ENCODE measurements at regions not wholly inside any gene's neighbourhood (a gene's known extent, or its start where the extent isn't known, plus 50 kb on each side); places are given as distances from the start of the nearest gene placed in this dataset.

GRCh38 chr10:80945264-80945880, 407.7 kb downstream of the SH2D4B start:
- in situ Hi-C loops (cut with MboI; ENCODE audit: low sequenced_read_pairs in 4 of 4) = no loop called here
- Histone ChIP-seq H3K36me3 (no peaks in the 10 kb centered on the region), H3K4me1 (no peaks in the 10 kb centered on the region), H3K27me3 (no peaks in the 10 kb centered on the region), H3K27ac (no peak overlapping the region), H3K4me3 (no peak overlapping the region), H3K9me3 (no peaks in the 10 kb centered on the region)
- no peak for ATAC-seq
- DNase-seq = no peak
- TF ChIP-seq POLR2A (IDR thresholded peaks at IDR 0.05) = no peak
- no peak for TF ChIP-seq CTCF (IDR thresholded peaks at IDR 0.05 in 4 of 5, conservative IDR thresholded peaks at IDR 0.05 in 1 of 5)
- intact Hi-C loops (cut with DNase I; ENCODE audit: low total_unique reads) = no loop called here

GRCh38 chr10:80946073-80946472, 408.4 kb downstream of the SH2D4B start:
- Histone ChIP-seq H3K9me3 (no peaks in the 10 kb centered on the region), H3K36me3 (no peaks in the 10 kb centered on the region), H3K27me3 (no peaks in the 10 kb centered on the region), H3K4me3 (no peak overlapping the region), H3K27ac (no peak overlapping the region), H3K4me1 (no peaks in the 10 kb centered on the region)
- DNase-seq = no peak
- ATAC-seq = no peak
- TF ChIP-seq POLR2A (IDR thresholded peaks at IDR 0.05) = no peak
- TF ChIP-seq CTCF (IDR thresholded peaks at IDR 0.05 in 4 of 5, conservative IDR thresholded peaks at IDR 0.05 in 1 of 5) = no peak
- in situ Hi-C loops (cut with MboI; ENCODE audit: low sequenced_read_pairs in 4 of 4) (no loop called here), intact Hi-C loops (cut with DNase I; ENCODE audit: low total_unique reads) (no loop called here)

- Histone ChIP-seq H3K4me3 (no peak overlapping the region), H3K36me3 (no peaks in the 10 kb centered on the region), H3K9me3 (no peaks in the 10 kb centered on the region), H3K27me3 (no peaks in the 10 kb centered on the region), H3K4me1 (no peaks in the 10 kb centered on the region), H3K27ac (no peak overlapping the region)
- in situ Hi-C loops (cut with MboI; ENCODE audit: low sequenced_read_pairs in 4 of 4) (no loop called here), intact Hi-C loops (cut with DNase I; ENCODE audit: low total_unique reads) (no loop called here)
- no peak for DNase-seq
- no peak for ATAC-seq
- TF ChIP-seq POLR2A (IDR thresholded peaks at IDR 0.05) (no peak), CTCF (IDR thresholded peaks at IDR 0.05 in 4 of 5, conservative IDR thresholded peaks at IDR 0.05 in 1 of 5) (no peak)
Measured at GRCh38 chr10:80946957-80947726, 409.4 kb downstream of the SH2D4B start.

GRCh38 chr10:80949785-80950184, 412.1 kb downstream of the SH2D4B start:
- intact Hi-C loops (cut with DNase I; ENCODE audit: low total_unique reads) = no loop called here
- in situ Hi-C loops (cut with MboI; ENCODE audit: low sequenced_read_pairs in 4 of 4) = no loop called here
- Histone ChIP-seq H3K9me3 (no peaks in the 10 kb centered on the region), H3K4me1 (no peaks in the 10 kb centered on the region), H3K36me3 (no peaks in the 10 kb centered on the region), H3K4me3 (no peak overlapping the region), H3K27me3 (no peaks in the 10 kb centered on the region), H3K27ac (no peak overlapping the region)
- no peak for ATAC-seq
- no peak for DNase-seq
- no peak for TF ChIP-seq CTCF (IDR thresholded peaks at IDR 0.05 in 4 of 5, conservative IDR thresholded peaks at IDR 0.05 in 1 of 5)
- TF ChIP-seq POLR2A (IDR thresholded peaks at IDR 0.05) = no peak
